Mesothelial cell of epicardium (in vitro differentiated cells): ENCODE measurements at regions not wholly inside any gene's neighbourhood (a gene's known extent, or its start where the extent isn't known, plus 50 kb on each side); places are given as distances from the start of the nearest gene placed in this dataset.
A peak's percentile ranks its signal among the peaks of the same experiment; 100 is the strongest.

Experiments
- DNase-seq, 2 experiments: peaks; one replicate each; pipeline ENCODE4 v3.0.0; 2021; ENCODE audit warnings: low spot score in 2 of 2; ENCODE audit not compliant: unreplicated experiment in 2 of 2
- H3K27ac Mint-ChIP-seq: 2 replicates; pipeline ENCODE4 v1.8.0; 2021; ENCODE audit warnings: mixed read lengths
- H3K27me3 Mint-ChIP-seq: 2 replicates; pipeline ENCODE4 v1.8.0; 2021; ENCODE audit warnings: low read depth, mixed read lengths
- H3K36me3 Mint-ChIP-seq: 2 replicates; pipeline ENCODE4 v1.8.0; 2021; ENCODE audit warnings: mixed read lengths
- H3K4me1 Mint-ChIP-seq: 2 replicates; pipeline ENCODE4 v1.8.0; 2021; ENCODE audit warnings: mixed read lengths
- H3K4me3 Mint-ChIP-seq: 2 replicates; pipeline ENCODE4 v1.8.0; 2021; ENCODE audit warnings: mild to moderate bottlenecking, moderate library complexity, mixed read lengths
- H3K9me3 Mint-ChIP-seq: 2 replicates; pipeline ENCODE4 v1.8.0; 2021; ENCODE audit warnings: mixed read lengths
- TF ChIP-seq, protein P1 (sequence below): fragments of 200-600 bp; sonication (generic); IDR thresholded peaks from one replicate; pipeline ENCODE4 v1.5.0; 2021; ENCODE audit warnings: antibody characterized with exemption; ENCODE audit not compliant: unreplicated experiment

DNA sequence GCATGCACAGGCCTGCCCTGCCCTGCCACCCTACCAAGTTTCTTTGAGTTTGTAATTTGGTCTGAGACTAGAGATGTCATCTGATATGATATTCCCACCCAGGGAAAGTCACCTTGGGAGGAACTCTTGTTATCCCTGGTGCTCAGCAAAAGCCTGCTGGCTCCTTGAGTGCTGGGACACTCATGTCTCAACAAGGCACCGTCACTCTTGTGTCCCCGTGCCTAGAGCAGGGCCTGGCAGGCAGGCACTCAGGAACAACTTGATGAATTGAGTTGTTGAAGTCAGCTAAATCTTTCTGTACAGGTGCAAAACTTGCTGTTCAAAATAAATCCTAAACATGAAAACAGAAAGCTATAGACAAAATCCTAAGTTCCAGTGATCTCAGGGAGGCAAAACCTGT is 345.4 kb downstream of the KCNRG start:
- no peaks in the 10 kb centered on the region for H3K9me3 Mint-ChIP-seq
- H3K36me3 Mint-ChIP-seq, result no peaks in the 10 kb centered on the region
- TF ChIP-seq, protein P1, sequence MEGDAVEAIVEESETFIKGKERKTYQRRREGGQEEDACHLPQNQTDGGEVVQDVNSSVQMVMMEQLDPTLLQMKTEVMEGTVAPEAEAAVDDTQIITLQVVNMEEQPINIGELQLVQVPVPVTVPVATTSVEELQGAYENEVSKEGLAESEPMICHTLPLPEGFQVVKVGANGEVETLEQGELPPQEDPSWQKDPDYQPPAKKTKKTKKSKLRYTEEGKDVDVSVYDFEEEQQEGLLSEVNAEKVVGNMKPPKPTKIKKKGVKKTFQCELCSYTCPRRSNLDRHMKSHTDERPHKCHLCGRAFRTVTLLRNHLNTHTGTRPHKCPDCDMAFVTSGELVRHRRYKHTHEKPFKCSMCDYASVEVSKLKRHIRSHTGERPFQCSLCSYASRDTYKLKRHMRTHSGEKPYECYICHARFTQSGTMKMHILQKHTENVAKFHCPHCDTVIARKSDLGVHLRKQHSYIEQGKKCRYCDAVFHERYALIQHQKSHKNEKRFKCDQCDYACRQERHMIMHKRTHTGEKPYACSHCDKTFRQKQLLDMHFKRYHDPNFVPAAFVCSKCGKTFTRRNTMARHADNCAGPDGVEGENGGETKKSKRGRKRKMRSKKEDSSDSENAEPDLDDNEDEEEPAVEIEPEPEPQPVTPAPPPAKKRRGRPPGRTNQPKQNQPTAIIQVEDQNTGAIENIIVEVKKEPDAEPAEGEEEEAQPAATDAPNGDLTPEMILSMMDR, result no peak
- H3K27me3 Mint-ChIP-seq, result no peaks in the 10 kb centered on the region
- H3K27ac Mint-ChIP-seq, result no peak overlapping the region
- peaks cover 47% of the 10 kb centered on the region for H3K4me1 Mint-ChIP-seq
- no peak for DNase-seq
- H3K4me3 Mint-ChIP-seq, result no peak overlapping the region

DNA sequence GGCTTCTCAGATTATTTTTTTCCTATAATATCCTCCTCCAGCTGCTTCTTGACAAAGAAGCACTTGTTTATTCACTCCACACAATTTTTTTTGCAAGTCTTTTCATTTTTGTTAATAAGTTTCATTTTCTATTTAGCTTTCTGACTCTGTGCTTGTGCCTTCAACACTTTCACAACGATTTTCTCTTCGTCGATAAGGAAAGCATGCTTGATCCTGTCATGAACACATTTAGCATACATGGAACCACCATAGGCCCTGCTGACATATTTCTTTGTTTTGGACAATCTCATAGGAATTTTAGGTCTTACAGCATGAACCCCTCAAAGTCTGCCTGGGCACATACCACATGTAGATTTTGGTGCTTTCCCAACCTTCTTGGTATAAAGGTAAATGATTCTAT is 346.0 kb downstream of the KCNRG start:
- H3K27ac Mint-ChIP-seq, result no peak overlapping the region
- no peaks in the 10 kb centered on the region for H3K36me3 Mint-ChIP-seq
- H3K4me3 Mint-ChIP-seq, result no peak overlapping the region
- no peaks in the 10 kb centered on the region for H3K9me3 Mint-ChIP-seq
- no peak for DNase-seq
- H3K27me3 Mint-ChIP-seq, result no peaks in the 10 kb centered on the region
- TF ChIP-seq, protein P1, result no peak
- H3K4me1 Mint-ChIP-seq, result peaks cover 49% of the 10 kb centered on the region

DNA sequence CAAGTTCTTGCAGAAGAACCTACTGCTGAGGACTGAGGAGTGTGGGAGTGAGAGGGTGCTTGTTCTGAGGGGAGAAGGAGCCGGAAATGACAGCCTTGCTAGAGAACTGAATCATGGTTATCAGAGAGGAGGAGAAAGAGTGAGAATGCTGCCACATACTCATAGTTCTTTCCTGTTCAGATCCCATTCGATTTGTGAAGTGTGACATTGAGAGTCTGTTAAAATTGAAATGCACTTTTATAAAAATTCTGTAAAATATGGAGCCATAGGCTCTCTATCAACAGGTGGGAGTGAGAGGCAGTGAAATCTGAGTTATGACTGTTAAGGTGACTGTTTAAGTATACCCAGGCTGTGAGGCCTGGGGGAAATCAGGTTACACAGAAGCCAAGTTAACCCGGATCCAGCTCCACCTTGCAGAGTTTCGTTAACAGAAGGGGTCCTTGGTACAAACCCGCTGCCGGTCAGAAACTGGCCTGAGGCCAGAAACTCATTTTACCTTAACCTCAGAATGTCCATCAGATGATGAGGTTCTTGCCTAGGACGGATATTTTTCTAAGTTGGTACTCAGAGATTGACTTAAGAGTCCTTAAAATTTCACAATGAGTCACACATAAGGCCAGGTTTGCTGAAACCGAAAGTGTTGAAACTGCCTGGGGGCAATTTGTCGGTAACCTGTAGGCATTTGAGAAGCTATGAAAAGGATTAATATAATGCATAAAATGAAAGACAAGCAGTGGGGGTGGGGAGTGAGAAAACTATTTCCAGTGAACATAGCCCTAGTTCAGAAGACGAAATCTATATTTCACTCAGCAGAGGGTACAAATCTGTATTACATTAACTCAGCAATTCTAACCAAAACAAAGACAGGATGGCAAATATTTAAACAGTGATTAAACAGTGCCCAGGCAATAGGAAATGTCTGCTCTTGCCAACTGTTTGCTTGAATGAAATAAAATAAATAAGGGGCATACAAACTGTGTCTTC is 350.5 kb downstream of the KCNRG start:
- no peak overlapping the region for H3K4me3 Mint-ChIP-seq
- no peak for DNase-seq
- peaks cover 26% of the 10 kb centered on the region for H3K4me1 Mint-ChIP-seq
- TF ChIP-seq, protein P1, result no peak
- peak overlapping the region; percentile 28 for H3K27ac Mint-ChIP-seq
- H3K36me3 Mint-ChIP-seq, result no peaks in the 10 kb centered on the region
- H3K9me3 Mint-ChIP-seq, result no peaks in the 10 kb centered on the region
- no peaks in the 10 kb centered on the region for H3K27me3 Mint-ChIP-seq

DNA sequence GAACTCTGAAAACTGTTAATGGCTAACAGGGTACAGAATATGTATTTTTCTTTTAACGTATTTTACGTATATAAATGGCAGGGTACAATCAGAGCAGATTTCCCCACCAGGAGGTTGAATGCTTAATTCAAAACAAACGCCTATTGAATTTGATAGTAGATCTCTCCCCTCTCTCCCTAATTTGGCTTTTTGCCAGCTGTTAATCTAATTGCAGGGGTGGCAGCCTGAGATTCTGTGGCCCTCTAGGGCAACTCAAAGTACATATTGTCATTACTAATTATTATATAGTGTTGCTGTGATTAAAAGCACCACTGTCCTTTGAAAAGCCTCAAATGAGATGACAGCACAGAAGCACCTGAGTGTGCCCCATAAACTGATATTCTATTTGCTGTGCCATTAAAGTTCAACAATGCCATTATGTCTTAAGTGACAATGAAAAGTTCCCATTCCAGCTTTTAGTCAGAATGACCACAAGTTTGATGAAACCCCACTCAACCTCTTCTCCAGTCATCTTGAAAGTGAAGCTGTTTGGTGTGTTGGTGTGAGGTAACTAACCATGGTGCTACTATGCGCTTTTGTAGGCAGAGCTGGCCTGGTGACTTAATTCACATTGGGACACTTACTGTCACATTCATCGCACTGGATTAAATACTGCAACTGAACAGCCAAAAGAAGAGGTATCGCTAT is 351.4 kb downstream of the KCNRG start:
- no peaks in the 10 kb centered on the region for H3K9me3 Mint-ChIP-seq
- H3K4me1 Mint-ChIP-seq, result peaks cover 26% of the 10 kb centered on the region
- H3K36me3 Mint-ChIP-seq, result no peaks in the 10 kb centered on the region
- H3K4me3 Mint-ChIP-seq, result no peak overlapping the region
- no peak overlapping the region for H3K27ac Mint-ChIP-seq
- no peaks in the 10 kb centered on the region for H3K27me3 Mint-ChIP-seq
- no peak for DNase-seq
- TF ChIP-seq, protein P1, result no peak

DNA sequence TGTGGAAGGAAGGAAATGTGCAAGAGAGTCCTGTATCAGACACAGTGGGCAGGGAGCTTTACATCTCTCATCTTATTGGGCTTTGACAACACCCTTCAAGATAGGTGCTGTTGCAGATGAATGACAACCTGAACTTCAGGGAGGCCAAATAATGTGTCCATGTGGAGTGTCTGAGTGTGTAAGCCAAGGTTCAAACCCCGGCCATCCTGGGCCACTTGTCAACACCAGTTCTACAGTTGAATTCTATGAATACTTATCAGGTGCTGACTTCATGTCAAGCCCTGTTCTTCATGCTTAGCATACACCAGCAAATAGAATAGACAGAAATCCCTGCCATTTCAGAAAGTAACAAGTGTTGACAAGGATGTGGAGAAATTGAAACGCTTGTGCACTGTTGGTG is 354.4 kb downstream of the KCNRG start:
- H3K9me3 Mint-ChIP-seq, result no peaks in the 10 kb centered on the region
- no peaks in the 10 kb centered on the region for H3K36me3 Mint-ChIP-seq
- no peaks in the 10 kb centered on the region for H3K27me3 Mint-ChIP-seq
- TF ChIP-seq, protein P1, result no peak
- no peak overlapping the region for H3K27ac Mint-ChIP-seq
- H3K4me3 Mint-ChIP-seq, result no peak overlapping the region
- peaks cover 19% of the 10 kb centered on the region for H3K4me1 Mint-ChIP-seq
- DNase-seq, result no peak
